T-helper 2 cell treated with Interferon-gamma antibody and Interleukin-4, amounts not matched to agents 5 μg/mL and 100 μg/mL, for 36 hours (primary cell): ENCODE measurements at regions not wholly inside any gene's neighbourhood (a gene's known extent, or its start where the extent isn't known, plus 50 kb on each side); places are given as distances from the start of the nearest gene placed in this dataset.
"Not testable (repeated sequence)": the region's sequence is repeated elsewhere in the genome, so short reads cannot be mapped to it uniquely, and the experiment has no call there.

Experiments
- DNase-seq: peaks from one replicate; pipeline ENCODE4 v3.0.0; 2021; ENCODE audit warnings: low spot score
- H3K27ac Mint-ChIP-seq: one replicate; pipeline ENCODE4 v1.8.0; 2021; ENCODE audit warnings: mild to moderate bottlenecking, mixed read lengths
- H3K27me3 Mint-ChIP-seq: one replicate; pipeline ENCODE4 v1.8.0; 2021; ENCODE audit warnings: low read depth, mixed read lengths
- H3K36me3 Mint-ChIP-seq: one replicate; pipeline ENCODE4 v1.8.0; 2021; ENCODE audit warnings: low read depth, mixed read lengths
- H3K4me1 Mint-ChIP-seq: one replicate; pipeline ENCODE4 v1.8.0; 2021; ENCODE audit warnings: low read depth, mixed read lengths
- H3K4me3 Mint-ChIP-seq: one replicate; pipeline ENCODE4 v1.8.0; 2022; ENCODE audit warnings: mild to moderate bottlenecking, moderate library complexity, mixed read lengths
- H3K9me3 Mint-ChIP-seq: one replicate; pipeline ENCODE4 v1.8.0; 2021; ENCODE audit warnings: mixed read lengths

GRCh38 chr6:137678451-137678850 lies 184.3 kb upstream of the OLIG3 start:
- peak; percentile 56 for DNase-seq
- H3K27ac Mint-ChIP-seq: peak overlapping the region; percentile 69
- H3K9me3 Mint-ChIP-seq: peaks cover 10% of the 10 kb centered on the region
- peaks cover 11% of the 10 kb centered on the region for H3K36me3 Mint-ChIP-seq
- peak overlapping the region; percentile 58 for H3K4me3 Mint-ChIP-seq
- H3K4me1 Mint-ChIP-seq: peaks cover 50% of the 10 kb centered on the region
- H3K27me3 Mint-ChIP-seq: peaks cover 4% of the 10 kb centered on the region

GRCh38 chr6:137680705-137681346 lies 186.2 kb upstream of the TNFAIP3 start:
- Mint-ChIP-seq H3K27me3 (peaks cover 3% of the 10 kb centered on the region), H3K4me3 (peak overlapping the region; percentile 17), H3K36me3 (peaks cover 6% of the 10 kb centered on the region), H3K4me1 (peaks cover 51% of the 10 kb centered on the region), H3K9me3 (peaks cover 7% of the 10 kb centered on the region), H3K27ac (peak overlapping the region; percentile 24)
- DNase-seq: peak; percentile 38

- DNase-seq: no peak
These were observed 185.5 kb upstream of the TNFAIP3 start for GRCh38 chr6:137681445-137682009.

GRCh38 chr6:137682658-137683057 lies 184.4 kb upstream of the TNFAIP3 start:
- H3K36me3 Mint-ChIP-seq, H3K27me3 Mint-ChIP-seq, H3K4me3 Mint-ChIP-seq, H3K9me3 Mint-ChIP-seq, H3K27ac Mint-ChIP-seq, DNase-seq: not testable (repeated sequence)
- H3K4me1 Mint-ChIP-seq: peaks cover 44% of the 10 kb centered on the region

More at GRCh38 chr6:137681445-137682009, 185.5 kb upstream of the TNFAIP3 start:
- Mint-ChIP-seq H3K4me3 (no peak overlapping the region), H3K27ac (no peak overlapping the region), H3K4me1 (peaks cover 52% of the 10 kb centered on the region), H3K9me3 (peaks cover 7% of the 10 kb centered on the region), H3K36me3 (peaks cover 7% of the 10 kb centered on the region), H3K27me3 (peaks cover 3% of the 10 kb centered on the region)

GRCh38 chr6:137683916-137684315 lies 183.1 kb upstream of the TNFAIP3 start:
- Mint-ChIP-seq H3K27ac (no peak overlapping the region), H3K36me3 (peaks cover 4% of the 10 kb centered on the region), H3K4me3 (no peak overlapping the region), H3K9me3 (peaks cover 7% of the 10 kb centered on the region), H3K4me1 (peaks cover 40% of the 10 kb centered on the region), H3K27me3 (peaks cover 3% of the 10 kb centered on the region)
- no peak for DNase-seq

GRCh38 chr6:137685798-137686375 lies 181.2 kb upstream of the TNFAIP3 start:
- Mint-ChIP-seq H3K27me3 (peaks cover 3% of the 10 kb centered on the region), H3K27ac (no peak overlapping the region), H3K36me3 (peaks cover 7% of the 10 kb centered on the region), H3K4me1 (peaks cover 32% of the 10 kb centered on the region), H3K4me3 (no peak overlapping the region), H3K9me3 (peaks cover 7% of the 10 kb centered on the region)
- DNase-seq: no peak

GRCh38 chr6:137687818-137688217 lies 179.2 kb upstream of the TNFAIP3 start:
- Mint-ChIP-seq H3K4me1 (peaks cover 28% of the 10 kb centered on the region), H3K36me3 (peaks cover 7% of the 10 kb centered on the region), H3K27ac (no peak overlapping the region), H3K9me3 (peaks cover 10% of the 10 kb centered on the region), H3K4me3 (no peak overlapping the region), H3K27me3 (peaks cover 3% of the 10 kb centered on the region)
- no peak for DNase-seq

- Mint-ChIP-seq H3K9me3 (peaks cover 6% of the 10 kb centered on the region), H3K27me3 (peaks cover 3% of the 10 kb centered on the region), H3K4me1 (peaks cover 25% of the 10 kb centered on the region), H3K27ac (no peak overlapping the region), H3K4me3 (no peak overlapping the region), H3K36me3 (peaks cover 4% of the 10 kb centered on the region)
- DNase-seq: no peak
These were observed 178.7 kb upstream of the TNFAIP3 start for GRCh38 chr6:137688230-137688971.

GRCh38 chr6:137689377-137689776 lies 177.7 kb upstream of the TNFAIP3 start:
- peaks cover 3% of the 10 kb centered on the region for H3K27me3 Mint-ChIP-seq
- peaks cover 4% of the 10 kb centered on the region for H3K36me3 Mint-ChIP-seq
- peaks cover 25% of the 10 kb centered on the region for H3K4me1 Mint-ChIP-seq
- H3K4me3 Mint-ChIP-seq: no peak overlapping the region
- H3K9me3 Mint-ChIP-seq: peaks cover 6% of the 10 kb centered on the region
- H3K27ac Mint-ChIP-seq: no peak overlapping the region
- no peak for DNase-seq

GRCh38 chr6:137690034-137690433 lies 177.0 kb upstream of the TNFAIP3 start:
- H3K4me3 Mint-ChIP-seq: no peak overlapping the region
- H3K27ac Mint-ChIP-seq: no peak overlapping the region
- H3K27me3 Mint-ChIP-seq: peaks cover 3% of the 10 kb centered on the region
- DNase-seq: no peak
- peaks cover 6% of the 10 kb centered on the region for H3K9me3 Mint-ChIP-seq
- H3K4me1 Mint-ChIP-seq: peaks cover 20% of the 10 kb centered on the region
- peaks cover 4% of the 10 kb centered on the region for H3K36me3 Mint-ChIP-seq

GRCh38 chr6:137690721-137691120 lies 176.3 kb upstream of the TNFAIP3 start:
- no peak overlapping the region for H3K4me3 Mint-ChIP-seq
- peaks cover 21% of the 10 kb centered on the region for H3K4me1 Mint-ChIP-seq
- peaks cover 4% of the 10 kb centered on the region for H3K36me3 Mint-ChIP-seq
- H3K27me3 Mint-ChIP-seq: no peaks in the 10 kb centered on the region
- H3K27ac Mint-ChIP-seq: no peak overlapping the region
- H3K9me3 Mint-ChIP-seq: peaks cover 6% of the 10 kb centered on the region
- DNase-seq: no peak

GRCh38 chr6:137692308-137692707 lies 174.8 kb upstream of the TNFAIP3 start:
- DNase-seq: no peak
- Mint-ChIP-seq H3K36me3 (peaks cover 3% of the 10 kb centered on the region), H3K4me3 (no peak overlapping the region), H3K27ac (no peak overlapping the region), H3K9me3 (peaks cover 6% of the 10 kb centered on the region), H3K4me1 (peaks cover 22% of the 10 kb centered on the region), H3K27me3 (no peaks in the 10 kb centered on the region)

GRCh38 chr6:137692806-137693205 lies 174.3 kb upstream of the TNFAIP3 start:
- peaks cover 3% of the 10 kb centered on the region for H3K36me3 Mint-ChIP-seq
- H3K4me1 Mint-ChIP-seq: peaks cover 23% of the 10 kb centered on the region
- no peak overlapping the region for H3K4me3 Mint-ChIP-seq
- H3K27ac Mint-ChIP-seq: no peak overlapping the region
- no peak for DNase-seq
- no peaks in the 10 kb centered on the region for H3K27me3 Mint-ChIP-seq
- H3K9me3 Mint-ChIP-seq: peaks cover 6% of the 10 kb centered on the region

GRCh38 chr6:137693711-137694110 lies 173.3 kb upstream of the TNFAIP3 start:
- H3K27me3 Mint-ChIP-seq: no peaks in the 10 kb centered on the region
- peaks cover 6% of the 10 kb centered on the region for H3K9me3 Mint-ChIP-seq
- H3K27ac Mint-ChIP-seq: no peak overlapping the region
- H3K4me1 Mint-ChIP-seq: peaks cover 24% of the 10 kb centered on the region
- H3K4me3 Mint-ChIP-seq: no peak overlapping the region
- peaks cover 3% of the 10 kb centered on the region for H3K36me3 Mint-ChIP-seq
- DNase-seq: no peak
